ENCODE measurements at regions not wholly inside any gene's neighbourhood (a gene's known extent, or its start where the extent isn't known, plus 50 kb on each side); places are given as distances from the start of the nearest gene placed in this dataset.

GRCh38 chr18:26741758-26742157 lies 123.7 kb downstream of the AQP4 start:
- no peak for DNase-seq (ENCODE audit: low spot score)

- DNase-seq (ENCODE audit: low spot score) = no peak
Measured at GRCh38 chr18:26741048-26741447, 124.5 kb downstream of the AQP4 start.

GRCh38 chr18:26740396-26740795 lies 125.1 kb downstream of the AQP4 start:
- DNase-seq (ENCODE audit: low spot score) = no peak

- no peak for DNase-seq (ENCODE audit: low spot score)
Measured at GRCh38 chr18:26738706-26739105, 126.8 kb downstream of the AQP4 start.

GRCh38 chr18:26736301-26736700 lies 129.2 kb downstream of the AQP4 start:
- no peak for DNase-seq (ENCODE audit: low spot score)

GRCh38 chr18:26734760-26735159 lies 130.7 kb downstream of the AQP4 start:
- DNase-seq (ENCODE audit: low spot score) = no peak

- DNase-seq (ENCODE audit: low spot score) = no peak
Measured at GRCh38 chr18:26729449-26729848, 136.1 kb downstream of the AQP4 start.

GRCh38 chr18:26729008-26729407 lies 136.5 kb downstream of the AQP4 start:
- DNase-seq (ENCODE audit: low spot score) = no peak

GRCh38 chr18:26723981-26724380 lies 141.5 kb downstream of the AQP4 start:
- no peak for DNase-seq (ENCODE audit: low spot score)

GRCh38 chr18:26722565-26722931 lies 143.0 kb downstream of the AQP4 start:
- no peak for DNase-seq (ENCODE audit: low spot score)

- no peak for DNase-seq (ENCODE audit: low spot score)
Measured at GRCh38 chr18:26721854-26722564, 143.5 kb downstream of the AQP4 start.

- DNase-seq (ENCODE audit: low spot score) = no peak
Measured at GRCh38 chr18:26719896-26720295, 145.6 kb downstream of the AQP4 start.

GRCh38 chr18:26717123-26717719 lies 148.3 kb downstream of the AQP4 start:
- DNase-seq (ENCODE audit: low spot score) = no peak

- no peak for DNase-seq (ENCODE audit: low spot score)
Measured at GRCh38 chr18:26714739-26715138, 150.8 kb downstream of the AQP4 start.

GRCh38 chr18:26711756-26712155 lies 153.8 kb downstream of the AQP4 start:
- no peak for DNase-seq (ENCODE audit: low spot score)

- DNase-seq (ENCODE audit: low spot score) = no peak
Measured at GRCh38 chr18:26710470-26711096, 154.9 kb downstream of the AQP4 start.

- DNase-seq (ENCODE audit: low spot score) = no peak
Measured at GRCh38 chr18:26709897-26710296, 155.6 kb downstream of the AQP4 start.

GRCh38 chr18:26708806-26709716 lies 156.4 kb downstream of the AQP4 start:
- no peak for DNase-seq (ENCODE audit: low spot score)

GRCh38 chr18:26706911-26707351 lies 158.6 kb downstream of the AQP4 start:
- no peak for DNase-seq (ENCODE audit: low spot score)

GRCh38 chr18:26705757-26706156 lies 157.4 kb upstream of the KCTD1 start:
- DNase-seq (ENCODE audit: low spot score) = no peak

GRCh38 chr18:26703170-26703930 lies 155.0 kb upstream of the KCTD1 start:
- DNase-seq (ENCODE audit: low spot score) = no peak

GRCh38 chr18:26702086-26702485 lies 153.7 kb upstream of the KCTD1 start:
- no peak for DNase-seq (ENCODE audit: low spot score)
